KBM-7 (cell line): ENCODE measurements at regions not wholly inside any gene's neighbourhood (a gene's known extent, or its start where the extent isn't known, plus 50 kb on each side); places are given as distances from the start of the nearest gene placed in this dataset.

Experiments
- DNase-seq: peaks from one replicate; pipeline ENCODE4 v3.0.0-alpha.2; 2015
- in situ Hi-C: fragments of 300-500 bp; cut with MboI; formaldehyde crosslinking; loops from 2 replicates; pipeline ENCODE4 v1.14.3; 2020; ENCODE audit warnings: low sequenced_read_pairs, low pct_unique_long_range_greater_than_20kb, mixed read lengths

DNA sequence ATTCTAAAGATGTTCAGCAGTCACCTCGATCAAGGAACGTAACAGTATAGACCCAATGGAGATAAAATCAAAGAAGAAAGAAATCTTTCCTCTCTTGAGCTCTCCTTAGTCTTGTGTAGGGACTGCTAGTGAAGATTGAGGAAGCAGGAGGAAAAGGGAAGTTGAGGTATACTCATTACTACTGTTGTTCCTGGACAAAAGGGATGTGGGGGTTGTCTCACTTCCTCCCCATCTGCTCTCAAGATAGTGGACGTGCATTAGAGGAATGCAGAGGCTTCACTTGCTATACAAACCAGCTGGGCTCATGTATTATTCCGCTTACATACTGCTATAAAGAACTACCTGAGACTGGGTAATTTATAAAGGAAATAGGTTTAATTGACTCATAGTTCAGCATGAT is 208.9 kb upstream of the ARHGEF9 start:
- in situ Hi-C loops, result no loop called here
- DNase-seq, result peak; percentile 88

DNA sequence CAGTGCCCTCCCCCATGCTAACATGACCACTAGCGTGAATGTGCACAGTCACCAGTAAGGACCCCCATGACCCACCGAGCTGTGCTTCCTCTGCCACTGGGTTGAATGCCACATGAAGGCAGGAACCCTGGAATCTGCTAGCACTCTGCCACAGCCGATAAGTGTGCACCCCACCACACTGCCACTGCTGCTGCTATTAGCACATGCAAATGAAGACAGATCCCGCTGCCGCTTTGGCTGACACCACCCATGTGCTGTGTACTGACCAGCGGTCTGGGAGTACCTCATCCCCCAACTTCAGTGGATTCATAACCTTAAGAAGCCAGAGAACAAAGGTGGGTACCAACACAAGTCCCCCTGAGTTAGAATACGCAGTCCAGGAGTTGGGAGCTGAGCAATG is 200.9 kb upstream of the ARHGEF9 start:
- in situ Hi-C loops, result no loop called here
- no peak for DNase-seq

DNA sequence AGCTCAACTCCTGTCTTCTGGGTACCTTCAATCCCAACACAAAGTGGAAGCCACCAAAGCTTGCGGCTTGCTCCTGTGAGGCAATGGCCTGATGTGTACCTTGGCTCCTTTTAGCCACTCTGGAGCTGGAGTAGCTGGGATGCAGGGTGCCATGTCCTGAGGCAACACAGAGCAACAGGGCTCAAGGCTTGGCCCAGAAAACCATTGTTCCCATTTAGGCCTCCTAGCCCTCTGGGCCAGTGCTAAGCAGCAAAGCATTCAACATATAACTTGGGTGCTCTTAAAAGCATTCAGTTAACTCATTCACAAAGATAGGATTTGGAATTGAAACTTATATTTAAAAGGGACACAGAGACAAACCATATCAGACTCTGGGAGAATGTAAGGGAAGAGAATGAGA is 194.5 kb upstream of the ARHGEF9 start:
- in situ Hi-C loops, result no loop called here

DNA sequence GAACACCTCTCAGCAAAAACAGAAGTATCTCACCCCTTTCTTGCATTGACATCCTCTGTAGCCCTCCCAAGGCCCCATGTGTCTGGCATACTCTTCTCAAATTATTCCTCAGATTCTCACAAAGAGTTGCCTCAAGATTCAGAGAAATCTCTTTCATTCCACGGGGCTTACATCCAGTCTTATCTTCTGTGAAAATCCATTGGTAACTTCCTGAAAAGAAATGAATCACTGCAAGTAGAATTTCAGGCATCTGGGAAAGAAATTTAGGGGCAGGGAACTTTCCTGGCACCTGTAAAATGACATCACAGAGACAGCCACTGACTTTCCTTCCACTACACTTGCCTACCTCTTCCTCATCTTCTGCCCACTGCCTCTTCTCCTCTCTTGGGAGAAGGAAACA is 182.5 kb upstream of the ARHGEF9 start:
- no peak for DNase-seq
- in situ Hi-C loops, result no loop called here

More for the DNA sequence above, 194.5 kb upstream of the ARHGEF9 start:
- DNase-seq, result no peak

DNA sequence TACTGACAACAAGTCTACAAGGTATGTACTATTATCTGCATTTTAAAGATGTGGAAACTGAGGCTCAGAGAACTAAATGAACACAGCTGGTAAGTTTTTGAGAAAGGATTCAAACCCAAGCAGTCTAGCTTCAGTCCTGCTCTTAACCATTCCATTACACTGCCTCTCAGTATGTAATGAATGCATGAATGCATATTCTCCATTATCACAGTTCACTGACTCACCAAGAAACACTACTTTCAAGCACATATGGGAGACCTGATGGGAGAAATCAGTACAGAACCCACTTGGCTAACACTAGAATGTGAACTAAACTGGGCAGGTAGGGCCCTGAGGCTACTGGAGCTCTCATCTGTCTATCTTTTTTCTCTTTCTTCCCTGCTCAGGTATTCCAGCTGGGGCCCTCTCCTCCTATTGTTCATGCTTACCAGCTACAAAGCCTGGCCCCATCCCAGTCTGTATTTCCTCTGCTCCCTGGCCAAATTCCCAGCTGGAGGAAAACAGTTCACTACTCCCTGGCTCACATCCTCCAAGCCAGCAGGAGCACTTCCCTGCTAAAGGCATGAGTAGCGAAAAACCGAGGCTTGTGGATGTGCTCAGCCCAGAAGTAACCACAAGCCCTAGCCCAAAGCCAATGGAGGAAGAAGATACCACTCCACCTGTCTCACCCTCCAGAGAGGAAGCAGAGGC is 178.2 kb upstream of the ARHGEF9 start:
- no peak for DNase-seq
- in situ Hi-C loops, result no loop called here

DNA sequence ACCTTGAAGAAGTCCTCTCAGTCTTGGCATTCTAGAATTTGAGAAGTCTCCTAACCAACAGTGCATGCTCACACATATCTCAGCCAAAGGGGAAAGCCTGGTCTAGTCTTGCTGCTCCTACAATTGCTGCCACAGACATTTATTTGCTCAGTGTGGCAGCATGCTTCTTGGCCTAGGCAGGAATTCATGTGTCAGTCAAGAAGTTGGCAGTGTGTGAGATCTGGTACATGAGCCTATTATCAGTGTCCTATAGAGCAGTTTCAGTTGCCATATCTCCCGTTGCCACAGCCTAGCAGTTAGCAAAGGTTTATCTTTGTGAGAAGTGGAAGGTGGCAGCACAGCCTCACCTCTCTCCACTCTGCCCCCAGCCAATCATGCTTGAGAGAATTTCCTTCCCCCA is 176.9 kb upstream of the ARHGEF9 start:
- no peak for DNase-seq
- in situ Hi-C loops, result no loop called here

DNA sequence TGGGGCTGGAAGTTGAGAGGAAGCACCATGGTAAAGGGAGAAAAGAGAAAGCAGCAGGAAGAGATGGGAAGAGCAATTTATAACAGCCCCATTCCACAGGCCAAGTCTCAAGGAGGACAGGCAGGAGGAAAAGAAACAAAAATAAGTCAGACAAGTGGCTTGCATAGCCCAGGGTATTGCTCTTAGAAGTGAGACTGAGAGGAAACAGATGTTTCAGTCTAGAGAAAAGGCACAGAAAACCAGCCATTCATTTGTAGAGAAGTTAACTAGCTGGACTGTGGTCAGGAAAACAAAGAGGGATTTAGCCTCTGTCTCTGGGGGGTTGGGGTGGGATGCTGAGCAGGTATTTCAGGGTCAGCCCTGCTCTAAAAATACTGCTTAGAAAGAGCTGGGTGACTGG is 175.0 kb upstream of the ARHGEF9 start:
- no peak for DNase-seq
- in situ Hi-C loops, result no loop called here

DNA sequence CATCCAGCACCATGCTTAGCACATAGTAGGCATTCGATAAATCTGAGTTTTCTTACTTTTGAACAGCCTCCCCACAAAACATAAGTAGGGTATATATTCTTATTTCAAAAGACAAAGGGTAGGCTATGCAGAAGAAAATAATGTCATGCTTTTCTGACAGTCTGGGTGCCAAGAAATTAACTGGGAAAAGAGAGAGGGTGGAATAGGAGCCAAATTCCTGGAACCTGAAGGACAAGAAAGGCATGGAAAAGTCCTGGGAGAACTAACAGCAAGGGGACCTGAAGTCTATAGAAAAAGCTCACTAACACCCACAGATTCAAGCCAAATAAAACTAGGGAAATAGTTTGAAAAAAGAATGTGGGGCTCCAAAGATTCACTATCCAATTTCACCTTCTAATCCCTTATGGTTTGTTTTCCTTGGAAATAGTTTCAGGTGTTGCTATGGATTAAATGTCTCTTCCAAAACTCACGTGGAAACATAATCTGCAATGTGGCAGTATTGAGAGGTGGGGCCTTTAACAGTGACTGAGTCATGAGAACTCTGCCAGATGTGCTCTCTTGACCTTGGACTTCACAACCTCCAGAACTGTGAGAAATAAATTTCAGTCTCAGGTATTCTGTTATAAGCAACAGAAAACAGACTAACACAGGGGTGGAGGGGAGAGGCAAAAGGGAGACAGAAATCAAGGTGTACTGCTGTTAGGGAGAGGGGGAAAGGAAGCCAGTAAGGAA is 173.3 kb upstream of the ARHGEF9 start:
- no peak for DNase-seq
- in situ Hi-C loops, result no loop called here

DNA sequence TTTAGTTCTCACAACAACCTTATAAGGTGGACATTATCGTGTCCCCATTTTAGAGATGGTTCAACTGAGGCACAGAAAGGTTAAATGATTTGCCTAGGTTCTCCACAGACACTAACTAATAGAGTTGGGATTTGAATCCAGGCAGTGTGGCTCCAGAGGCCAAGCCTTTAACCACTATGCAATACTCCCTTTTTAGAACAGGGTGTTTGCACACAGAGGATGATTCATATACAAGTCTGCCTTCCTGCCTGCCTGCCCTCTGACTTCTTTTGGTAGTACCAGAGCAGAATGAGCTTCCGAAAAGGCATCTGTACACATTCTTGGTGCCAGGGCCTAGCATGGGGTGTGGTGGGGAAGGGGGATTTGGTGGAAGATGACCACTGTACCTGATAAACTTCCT is 150.8 kb upstream of the ARHGEF9 start:
- in situ Hi-C loops, result no loop called here
- DNase-seq, result no peak

DNA sequence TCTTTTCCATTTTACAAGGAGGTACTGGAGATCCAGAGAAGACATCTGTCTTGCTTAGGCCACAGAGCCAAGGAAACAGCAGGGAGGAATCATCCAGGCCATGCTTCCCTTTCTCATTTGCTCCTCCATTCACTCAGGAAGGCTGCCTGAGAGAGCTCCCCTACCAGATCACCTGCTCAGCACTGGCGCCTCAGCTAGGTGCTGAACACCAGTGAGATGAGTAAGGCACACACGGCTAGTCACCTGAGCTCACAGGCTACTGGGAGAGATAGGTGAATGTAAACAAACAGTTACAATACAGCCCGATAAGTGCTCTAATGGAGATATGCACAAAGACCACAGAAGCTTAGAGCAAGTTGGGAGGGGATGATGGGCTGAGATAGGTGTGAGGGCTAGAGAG is 149.8 kb upstream of the ARHGEF9 start:
- no peak for DNase-seq
- in situ Hi-C loops, result no loop called here

DNA sequence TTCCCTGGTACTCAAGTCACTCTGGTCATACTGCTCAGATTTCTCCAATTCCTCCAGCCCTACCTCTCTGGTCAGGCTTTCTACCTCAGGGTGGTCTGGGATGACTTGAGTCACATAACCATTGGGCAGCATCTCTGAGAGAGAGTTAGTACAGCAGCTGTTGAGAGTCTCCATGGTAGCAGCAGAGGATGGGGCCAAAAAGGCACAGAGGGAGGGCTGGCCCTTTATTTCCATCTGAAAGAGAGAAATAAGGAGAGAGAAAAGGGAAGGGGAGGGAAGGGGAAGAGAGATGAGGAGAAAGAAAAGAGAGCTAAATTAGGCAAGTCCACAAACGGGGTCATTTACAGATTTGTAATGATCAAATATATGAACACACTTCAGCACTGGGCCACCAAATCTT is 149.1 kb upstream of the ARHGEF9 start:
- in situ Hi-C loops, result no loop called here
- DNase-seq, result no peak

DNA sequence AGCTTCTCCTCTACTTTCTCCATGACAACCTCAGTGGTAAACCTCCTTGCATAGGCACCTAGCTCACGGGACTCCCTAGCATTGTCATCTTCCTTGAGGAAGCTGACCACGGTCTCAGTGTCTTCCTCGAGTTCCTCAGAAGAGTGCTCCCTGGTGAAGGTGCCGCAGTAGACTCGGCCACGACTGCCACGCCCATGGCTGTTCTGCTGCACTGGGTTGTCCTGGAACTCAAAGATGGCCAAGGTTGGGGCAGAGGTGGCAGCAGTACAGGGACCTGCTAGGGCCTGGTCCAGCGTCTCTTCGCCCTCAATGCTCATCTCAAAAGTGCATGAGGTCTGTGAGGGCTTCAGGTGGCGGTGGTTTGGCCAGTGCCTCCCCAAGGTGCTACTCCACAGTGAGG is 147.9 kb upstream of the ARHGEF9 start:
- in situ Hi-C loops, result no loop called here
- no peak for DNase-seq

DNA sequence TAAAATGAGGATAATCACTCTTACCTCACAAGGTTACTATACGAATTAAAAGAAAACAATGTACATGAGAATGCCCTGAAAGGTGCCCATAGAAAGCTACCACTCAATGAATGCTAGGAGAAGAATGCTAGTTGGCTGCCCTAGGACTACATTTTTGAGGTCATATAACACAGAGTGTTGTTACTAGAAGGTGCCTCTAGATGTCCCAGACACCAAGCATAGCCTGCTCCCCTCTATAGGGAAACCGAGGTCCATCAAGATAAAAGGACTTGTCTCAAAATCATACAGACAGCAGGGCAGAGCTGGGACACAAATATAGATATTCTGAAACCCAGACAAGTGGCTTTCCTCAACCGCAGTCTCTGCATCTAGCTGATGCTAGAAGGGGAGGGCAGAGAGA is 147.0 kb upstream of the ARHGEF9 start:
- peak; percentile 6 for DNase-seq
- in situ Hi-C loops, result no loop called here

DNA sequence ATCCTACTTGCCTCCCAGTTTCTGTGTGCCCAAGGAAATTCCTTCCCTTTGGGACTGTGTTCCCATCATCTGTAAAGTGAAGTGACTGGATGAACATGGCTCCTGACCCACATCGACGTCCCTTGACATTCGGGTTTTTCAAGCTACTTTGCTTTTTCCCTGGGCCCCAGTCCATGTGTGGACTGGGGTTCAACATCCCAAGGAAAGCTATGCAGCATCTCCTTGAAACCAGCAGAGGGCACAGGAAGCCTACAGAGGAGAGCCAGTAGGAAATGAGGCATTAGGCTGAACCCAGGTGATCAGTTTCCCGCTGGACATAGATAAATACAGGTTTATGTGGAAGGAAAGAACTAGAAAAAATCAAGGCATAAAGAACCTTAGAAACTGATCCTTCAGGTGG is 145.1 kb upstream of the ARHGEF9 start:
- in situ Hi-C loops, result no loop called here
- DNase-seq, result peak; percentile 26

DNA sequence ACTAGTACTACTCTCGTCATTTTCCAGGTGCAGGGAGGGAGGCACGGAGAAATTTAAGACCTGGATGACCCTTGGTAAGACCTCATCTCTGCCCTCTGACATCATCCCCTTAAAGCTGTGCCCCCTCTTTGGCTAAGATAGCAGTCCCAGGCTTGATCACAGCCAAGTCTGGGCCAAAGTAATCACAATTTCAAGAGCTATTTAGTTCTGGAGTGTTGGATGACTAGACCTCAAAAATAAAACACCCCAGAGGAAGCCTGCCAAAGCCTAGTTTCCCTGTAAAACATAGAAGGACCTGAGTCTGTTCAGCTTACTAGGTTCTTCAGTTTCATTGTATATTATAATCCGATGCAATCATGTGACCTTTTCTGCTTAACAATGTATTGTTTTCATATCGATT is 144.6 kb upstream of the ARHGEF9 start:
- in situ Hi-C loops, result no loop called here
- no peak for DNase-seq

DNA sequence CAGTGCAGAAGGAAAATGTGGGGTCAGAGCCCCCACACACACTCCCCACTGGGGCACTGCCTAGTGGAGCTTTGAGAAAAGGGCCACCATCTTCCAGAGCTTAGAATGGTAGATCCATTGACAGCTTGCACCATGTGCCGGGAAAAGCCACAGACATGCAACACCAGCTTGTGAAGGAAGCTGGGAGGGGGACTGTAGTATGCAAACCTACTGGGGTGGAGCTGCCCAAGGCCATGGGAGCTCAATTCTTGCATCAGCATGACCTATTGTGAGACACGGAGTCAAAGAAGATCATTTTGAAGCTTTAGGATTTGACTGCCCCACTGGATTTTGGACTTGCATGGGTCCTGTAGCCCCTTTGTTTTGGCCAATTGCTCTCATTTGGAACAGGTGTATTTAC is 142.8 kb upstream of the ARHGEF9 start:
- DNase-seq, result no peak
- in situ Hi-C loops, result no loop called here

DNA sequence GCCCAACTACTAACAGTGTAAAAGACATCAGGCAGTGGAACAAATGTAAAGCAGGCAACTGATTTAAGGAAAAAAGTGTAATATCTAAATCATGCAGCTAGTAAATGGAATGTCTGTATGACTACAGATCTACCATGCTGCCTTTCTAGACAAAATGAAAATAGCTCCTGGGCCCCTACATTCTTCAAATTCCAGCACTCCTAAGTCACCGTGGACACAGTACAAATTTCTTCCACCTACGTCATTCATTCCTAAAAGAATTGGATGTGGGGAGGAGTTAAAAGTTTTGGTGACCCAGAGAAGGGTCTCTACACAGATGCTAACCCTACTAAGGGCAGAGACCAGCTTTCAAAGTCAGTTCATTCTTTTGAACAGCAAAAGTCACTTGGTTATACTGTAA is 137.2 kb upstream of the ARHGEF9 start:
- in situ Hi-C loops, result no loop called here

DNA sequence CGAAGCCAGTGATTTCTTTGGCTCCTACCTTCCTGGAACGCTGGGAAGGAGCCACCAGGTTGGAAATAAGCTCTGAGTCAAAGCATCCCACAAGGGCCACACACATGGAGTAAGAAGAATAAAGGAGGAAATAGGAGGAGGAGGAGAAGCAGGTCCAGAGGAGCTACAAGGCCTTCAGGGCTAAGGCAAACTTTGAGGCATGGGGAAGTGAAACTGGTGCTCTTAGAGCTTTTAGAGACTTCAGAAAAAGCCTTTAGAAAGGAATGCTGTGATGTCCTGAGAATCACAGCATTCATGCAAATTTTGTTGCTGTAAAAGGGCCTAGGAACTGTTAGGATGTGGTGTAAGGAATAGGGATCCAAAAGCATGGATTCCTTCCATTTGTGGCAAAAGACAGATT is 135.9 kb upstream of the ARHGEF9 start:
- in situ Hi-C loops, result no loop called here
- DNase-seq, result no peak

More for the DNA sequence above, 137.2 kb upstream of the ARHGEF9 start:
- no peak for DNase-seq

DNA sequence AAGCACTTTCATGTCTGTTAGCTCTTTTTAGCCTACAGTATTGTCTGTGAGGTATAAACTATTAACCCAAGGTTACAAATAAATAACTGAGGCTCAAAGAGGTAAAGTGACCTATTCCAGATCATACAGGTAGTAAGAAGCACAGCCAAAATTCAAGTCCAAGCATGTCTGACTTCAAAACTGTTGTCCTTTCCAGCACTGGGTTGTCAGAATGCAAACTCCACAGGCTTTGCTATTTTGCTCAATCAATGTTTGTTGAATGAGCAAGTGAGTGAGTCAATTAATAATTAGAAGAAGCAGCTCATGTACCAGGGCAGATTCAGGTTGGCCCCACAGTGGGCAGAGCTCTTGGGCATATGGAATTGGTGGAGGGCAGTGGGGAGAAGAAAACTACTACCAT is 134.1 kb upstream of the ARHGEF9 start:
- in situ Hi-C loops, result no loop called here
- DNase-seq, result no peak

DNA sequence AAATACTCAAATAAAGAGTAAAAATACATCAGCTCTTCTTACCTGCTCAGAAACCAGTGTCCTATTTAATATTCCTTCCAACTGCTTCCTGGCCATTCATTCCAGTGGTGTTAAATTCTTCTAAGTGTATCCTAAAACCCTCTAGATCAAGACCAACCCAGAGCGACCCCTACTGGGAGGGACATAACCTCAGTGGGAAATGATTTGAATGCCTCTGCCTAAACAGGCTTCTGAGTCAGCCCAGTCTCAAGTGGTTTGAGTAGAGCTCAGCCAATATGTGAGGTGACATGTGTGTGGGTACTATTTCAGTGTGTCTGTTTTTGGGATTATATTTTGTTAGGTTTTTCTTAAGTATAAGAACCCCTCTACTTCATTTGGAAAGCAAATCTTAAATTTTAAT is 133.6 kb upstream of the ARHGEF9 start:
- DNase-seq, result peak; percentile 43
- in situ Hi-C loops, result no loop called here

DNA sequence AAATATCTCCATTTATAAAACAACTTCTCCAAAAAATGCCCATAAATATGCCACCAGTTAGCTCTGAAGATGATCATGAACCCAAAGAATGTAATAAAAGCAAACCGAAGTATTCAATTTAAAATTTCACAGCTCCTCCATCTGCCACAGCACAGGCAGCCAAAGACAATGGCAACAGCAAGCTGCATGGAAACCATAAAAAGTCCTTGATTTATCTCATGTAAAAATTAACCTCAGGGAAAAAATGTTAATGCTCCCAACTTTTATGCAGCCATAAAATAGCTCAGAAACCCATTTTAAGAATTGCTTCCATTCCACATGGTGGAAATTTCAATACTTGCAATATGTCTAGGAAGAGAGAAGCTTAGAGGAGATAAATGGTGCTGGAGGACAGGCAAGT is 132.3 kb upstream of the ARHGEF9 start:
- in situ Hi-C loops, result no loop called here
- DNase-seq, result no peak
